H7 (cell line): ENCODE measurements at regions not wholly inside any gene's neighbourhood (a gene's known extent, or its start where the extent isn't known, plus 50 kb on each side); places are given as distances from the start of the nearest gene placed in this dataset.

ENCODE experiments used
- DNase-seq: peaks from one replicate; pipeline ENCODE4 v3.0.0; 2012
- H3K27me3 ChIP-seq: 2 replicates; pipeline ENCODE4 v1.6.0; 2011; ENCODE audit warnings: mild to moderate bottlenecking, low read length; ENCODE audit not compliant: control insufficient read depth, insufficient read depth
- H3K36me3 ChIP-seq: replicated peaks from 2 replicates; pipeline ENCODE4 v1.5.1; 2011; ENCODE audit warnings: low read length; ENCODE audit not compliant: control insufficient read depth, insufficient read depth
- H3K4me3 ChIP-seq: 2 replicates; pipeline ENCODE4 v1.5.1; 2011; ENCODE audit warnings: low read depth, mild to moderate bottlenecking, control low read depth, low read length, moderate library complexity; ENCODE audit not compliant: insufficient read depth

GRCh38 chr4:11599064-11599463 is 170.4 kb upstream of the HS3ST1 start:
- no peak for DNase-seq
- H3K36me3 ChIP-seq, result no peaks in the 10 kb centered on the region
- H3K4me3 ChIP-seq, result no peak overlapping the region
- H3K27me3 ChIP-seq, result no peaks in the 10 kb centered on the region

DNA sequence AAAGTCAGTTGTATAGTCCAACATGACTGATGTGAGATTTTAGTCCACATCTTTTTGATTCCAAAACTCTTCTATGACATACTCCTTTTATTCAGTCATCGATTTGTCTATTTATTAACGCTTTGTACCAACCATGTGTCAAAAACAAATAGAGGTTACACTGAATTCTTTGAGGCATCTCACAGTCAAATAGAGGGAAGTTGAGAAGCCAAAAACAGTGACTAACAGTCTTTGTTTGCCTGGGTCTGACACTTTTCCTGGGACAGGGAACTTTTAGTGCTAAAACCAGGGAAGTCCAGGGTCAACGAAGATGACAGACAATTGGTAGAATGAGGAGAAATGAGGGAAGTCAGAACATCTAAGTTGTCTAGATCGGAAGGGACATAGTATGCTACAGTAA is 169.9 kb upstream of the HS3ST1 start:
- no peaks in the 10 kb centered on the region for H3K36me3 ChIP-seq
- H3K4me3 ChIP-seq, result no peak overlapping the region
- H3K27me3 ChIP-seq, result no peaks in the 10 kb centered on the region
- no peak for DNase-seq

DNA sequence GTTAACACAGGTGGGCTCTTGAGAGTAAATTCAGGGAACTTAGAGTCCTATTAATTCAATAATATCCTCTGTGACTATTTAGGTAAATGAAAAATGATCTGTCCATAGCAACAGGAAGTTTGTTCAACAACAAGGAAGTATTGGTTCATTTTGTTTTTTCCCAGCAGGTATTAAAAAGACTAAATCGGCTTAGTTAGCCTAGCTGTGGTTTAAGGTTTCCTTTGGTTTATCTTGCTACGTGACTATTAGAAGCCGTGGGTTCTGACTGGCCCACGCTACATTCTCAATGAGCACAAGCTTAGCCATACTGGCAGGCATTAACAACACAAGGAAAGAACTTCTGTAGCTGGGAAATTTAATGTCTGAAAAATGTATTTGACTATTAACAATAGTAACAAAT is 168.8 kb upstream of the HS3ST1 start:
- no peak for DNase-seq
- no peak overlapping the region for H3K4me3 ChIP-seq
- no peaks in the 10 kb centered on the region for H3K27me3 ChIP-seq

GRCh38 chr4:11596989-11597388 is 168.3 kb upstream of the HS3ST1 start:
- Histone ChIP-seq H3K4me3 (no peak overlapping the region), H3K27me3 (no peaks in the 10 kb centered on the region)
- DNase-seq, result no peak

More for the DNA sequence above, 168.8 kb upstream of the HS3ST1 start:
- no peaks in the 10 kb centered on the region for H3K36me3 ChIP-seq

DNA sequence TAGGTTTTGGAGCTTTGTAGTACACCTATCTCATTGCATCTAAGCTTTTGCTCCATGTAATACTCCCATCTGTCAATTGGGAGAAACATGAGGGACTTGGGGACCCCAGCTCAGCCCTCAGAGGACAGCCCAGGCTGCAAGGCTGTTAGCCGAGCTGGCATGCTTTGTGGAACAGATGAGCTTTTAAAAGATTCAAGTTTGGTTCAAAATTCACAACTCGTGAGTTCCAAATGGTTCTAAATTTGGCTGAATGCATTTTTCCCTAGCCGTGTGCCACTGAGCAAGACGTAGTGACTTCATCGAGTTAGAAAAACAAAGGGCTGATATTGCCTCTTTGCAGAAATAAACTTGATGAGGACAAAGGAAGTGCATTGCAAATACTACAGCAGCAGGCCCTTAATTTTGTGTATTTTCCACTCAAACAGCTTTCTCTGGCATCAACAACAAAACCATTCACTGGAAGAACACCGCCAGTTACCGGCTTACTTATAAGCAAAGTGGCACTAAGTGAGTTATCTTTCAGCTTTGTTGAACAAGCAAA is 165.0 kb upstream of the HS3ST1 start:
- no peak for DNase-seq
- Histone ChIP-seq H3K4me3 (no peak overlapping the region), H3K27me3 (no peaks in the 10 kb centered on the region), H3K36me3 (no peaks in the 10 kb centered on the region)

More at GRCh38 chr4:11596989-11597388, 168.3 kb upstream of the HS3ST1 start:
- no peaks in the 10 kb centered on the region for H3K36me3 ChIP-seq

GRCh38 chr4:11592276-11592675 is 163.6 kb upstream of the HS3ST1 start:
- Histone ChIP-seq H3K4me3 (no peak overlapping the region), H3K36me3 (no peaks in the 10 kb centered on the region), H3K27me3 (no peaks in the 10 kb centered on the region)
- DNase-seq, result no peak

DNA sequence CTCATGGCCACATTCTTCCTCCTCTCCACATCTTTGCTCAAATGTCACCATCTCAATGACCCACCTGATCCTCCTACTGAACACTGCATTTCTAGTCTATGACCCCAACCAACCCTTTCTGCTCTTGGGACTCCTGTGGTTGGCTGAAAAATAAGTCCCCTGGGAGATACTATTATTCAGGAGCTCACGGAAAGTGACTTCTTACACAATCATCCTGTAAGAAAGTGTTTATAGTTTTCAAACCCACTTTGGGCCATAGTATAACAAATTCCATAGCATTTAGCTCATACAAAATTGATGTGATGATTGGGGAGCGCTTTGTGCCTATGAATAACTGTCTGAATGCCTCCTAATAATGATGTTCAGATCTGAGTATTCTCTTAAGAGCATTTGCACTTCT is 161.4 kb upstream of the HS3ST1 start:
- Histone ChIP-seq H3K4me3 (no peak overlapping the region), H3K27me3 (no peaks in the 10 kb centered on the region), H3K36me3 (no peaks in the 10 kb centered on the region)
- no peak for DNase-seq

- H3K4me3 ChIP-seq, result no peak overlapping the region
- DNase-seq, result no peak
- H3K36me3 ChIP-seq, result no peaks in the 10 kb centered on the region
- H3K27me3 ChIP-seq, result no peaks in the 10 kb centered on the region
Measured at GRCh38 chr4:11589676-11590075, 161.0 kb upstream of the HS3ST1 start.

- H3K4me3 ChIP-seq, result no peak overlapping the region
- no peaks in the 10 kb centered on the region for H3K27me3 ChIP-seq
- no peaks in the 10 kb centered on the region for H3K36me3 ChIP-seq
- DNase-seq, result no peak
Measured at GRCh38 chr4:11587797-11588196, 159.1 kb upstream of the HS3ST1 start.

DNA sequence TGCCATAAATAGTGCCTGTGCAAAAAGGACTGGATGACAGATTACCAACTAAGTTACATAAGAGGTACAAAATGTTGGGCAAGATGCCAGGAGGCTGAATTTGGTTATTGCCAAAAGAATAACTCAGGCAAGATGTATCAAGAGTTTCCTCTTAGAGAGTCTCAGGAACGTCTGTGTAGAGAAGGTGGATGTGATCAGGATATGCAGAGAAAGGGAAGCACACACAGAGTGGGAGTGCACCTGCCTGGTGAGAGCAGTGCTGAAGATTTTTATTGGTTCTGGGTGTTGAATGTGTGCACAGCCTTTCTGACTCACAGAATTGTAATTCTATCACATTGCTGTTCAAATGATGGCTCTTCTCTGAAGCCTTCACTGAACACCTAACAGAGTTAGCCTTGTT is 156.8 kb upstream of the HS3ST1 start:
- Histone ChIP-seq H3K36me3 (no peaks in the 10 kb centered on the region), H3K4me3 (no peak overlapping the region), H3K27me3 (no peaks in the 10 kb centered on the region)
- no peak for DNase-seq

DNA sequence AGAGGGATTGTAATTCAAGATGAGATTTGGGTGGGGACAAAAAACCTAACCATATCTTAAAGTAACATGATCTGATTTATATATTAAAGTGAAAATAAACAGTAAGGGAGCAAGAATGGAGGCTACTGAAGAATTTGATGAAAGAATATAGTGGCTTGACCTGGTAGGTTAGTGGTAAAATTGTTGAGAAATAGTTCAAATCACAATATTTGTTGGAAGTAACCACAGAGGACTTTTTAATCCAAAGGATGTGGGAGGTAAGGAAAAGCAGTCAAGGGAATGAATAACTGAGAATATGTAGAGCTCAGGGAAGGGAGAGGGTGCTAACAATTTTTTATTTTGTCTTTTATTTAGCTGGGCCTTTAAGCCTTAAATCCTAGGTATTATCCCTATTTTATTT is 139.8 kb upstream of the HS3ST1 start:
- Histone ChIP-seq H3K27me3 (no peaks in the 10 kb centered on the region), H3K4me3 (no peak overlapping the region), H3K36me3 (no peaks in the 10 kb centered on the region)
- DNase-seq, result no peak

DNA sequence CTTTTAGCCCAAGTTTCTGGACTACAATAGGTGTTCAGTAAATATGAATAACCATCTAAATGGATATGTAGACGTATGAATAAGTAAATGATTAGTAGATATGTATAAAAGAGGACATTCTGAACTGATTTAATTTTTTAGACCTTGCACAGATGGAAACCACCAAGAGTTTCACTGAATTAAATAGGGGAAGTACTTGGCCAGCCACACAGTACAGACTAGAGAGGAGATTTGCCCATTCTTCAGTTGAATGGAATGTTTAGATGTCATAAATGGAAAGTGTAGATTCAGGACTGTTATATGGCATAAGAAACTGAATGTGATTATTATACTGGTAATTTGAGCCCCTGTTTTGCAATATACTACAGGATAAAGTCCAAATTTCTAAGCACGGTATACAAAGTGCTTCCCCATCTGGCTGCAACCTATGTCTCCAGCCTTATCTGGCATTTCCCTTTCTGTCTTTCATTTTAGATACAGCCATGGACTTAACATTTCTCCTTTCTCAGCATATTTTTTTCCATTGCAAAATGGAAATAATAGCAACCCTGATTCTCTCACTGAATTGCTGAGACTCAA is 137.8 kb upstream of the HS3ST1 start:
- Histone ChIP-seq H3K27me3 (no peaks in the 10 kb centered on the region), H3K4me3 (no peak overlapping the region), H3K36me3 (no peaks in the 10 kb centered on the region)
- no peak for DNase-seq

DNA sequence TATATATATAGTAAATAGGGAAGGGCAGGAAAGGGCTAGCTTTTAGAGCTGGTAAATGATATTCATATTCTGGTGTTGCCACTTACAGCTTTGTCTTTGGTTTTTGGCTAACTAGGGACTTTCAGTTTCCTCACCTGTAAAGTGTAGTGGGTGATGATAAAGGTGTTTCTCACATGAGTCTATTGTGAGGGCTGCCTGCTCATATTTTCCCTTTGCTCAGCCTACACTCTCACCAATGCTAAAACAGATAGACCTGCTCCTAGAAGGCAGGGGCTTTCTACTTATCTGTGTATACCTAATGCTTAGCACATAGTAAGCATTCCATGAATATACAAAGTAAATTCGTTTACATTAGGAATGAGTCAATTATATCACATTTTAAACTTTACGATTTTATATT is 137.2 kb upstream of the HS3ST1 start:
- H3K36me3 ChIP-seq, result no peaks in the 10 kb centered on the region
- no peak for DNase-seq
- no peaks in the 10 kb centered on the region for H3K27me3 ChIP-seq
- no peak overlapping the region for H3K4me3 ChIP-seq

GRCh38 chr4:11565213-11565612 is 136.5 kb upstream of the HS3ST1 start:
- Histone ChIP-seq H3K4me3 (no peak overlapping the region), H3K27me3 (no peaks in the 10 kb centered on the region), H3K36me3 (no peaks in the 10 kb centered on the region)
- no peak for DNase-seq

- Histone ChIP-seq H3K4me3 (no peak overlapping the region), H3K36me3 (no peaks in the 10 kb centered on the region), H3K27me3 (no peaks in the 10 kb centered on the region)
- no peak for DNase-seq
Measured at GRCh38 chr4:11564021-11564420, 135.3 kb upstream of the HS3ST1 start.

GRCh38 chr4:11549525-11549924 is 120.8 kb upstream of the HS3ST1 start:
- no peak overlapping the region for H3K4me3 ChIP-seq
- no peak for DNase-seq
- no peaks in the 10 kb centered on the region for H3K27me3 ChIP-seq
- no peaks in the 10 kb centered on the region for H3K36me3 ChIP-seq
